K562 (cell line): ENCODE measurements at regions not wholly inside any gene's neighbourhood (a gene's known extent, or its start where the extent isn't known, plus 50 kb on each side); places are given as distances from the start of the nearest gene placed in this dataset.

Source experiments
- SNRNP70 ChIP-seq: fragments of 200-400 bp; formaldehyde crosslinking; optimal IDR thresholded peaks from 2 replicates; pipeline ENCODE3; 2017; ENCODE audit warnings: low read depth, low read length
- YY1 ChIP-seq, 3 experiments: IDR thresholded peaks; 2 replicates each; pipeline ENCODE4 v1.6.1; 2011; ENCODE audit warnings: low read length in 2 of 3, mild to moderate bottlenecking in 2 of 3, moderate library complexity in 2 of 3, borderline replicate concordance in 1 of 3, control low read depth in 1 of 3, low read depth in 1 of 3; ENCODE audit not compliant: insufficient read depth in 3 of 3, insufficient replicate concordance in 2 of 3, control insufficient read depth in 1 of 3, insufficient read length in 1 of 3; ENCODE audit errors: extremely low read depth in 1 of 3
- ZKSCAN1 ChIP-seq: fragments of 150-350 bp; IDR thresholded peaks from 2 replicates; pipeline ENCODE4 v1.6.1; 2016; ENCODE audit warnings: low read depth, low read length
- TF ChIP-seq, protein P1 (sequence below), 3 experiments: IDR thresholded peaks in 2 of 3; conservative IDR thresholded peaks in 1 of 3; 2 replicates each; pipeline ENCODE4 v1.5.1; 2011 to 2012; ENCODE audit warnings: low read length in 3 of 3, mild to moderate bottlenecking in 3 of 3, control low read depth in 2 of 3, improper control_type of control experiment in 1 of 3, inconsistent platforms in 1 of 3, low read depth in 1 of 3, mixed read lengths in 1 of 3, moderate library complexity in 1 of 3; ENCODE audit not compliant: insufficient read depth in 2 of 3

- TF ChIP-seq ZKSCAN1 (no peak), YY1 (IDR thresholded peaks at IDR 0.05; ENCODE audit: borderline replicate concordance in 1 of 3, control insufficient read depth in 1 of 3, extremely low read depth in 1 of 3, insufficient read depth in 3 of 3, insufficient read length in 1 of 3, insufficient replicate concordance in 2 of 3, low read depth in 1 of 3, low read length in 2 of 3) (no peak), SNRNP70 (no peak)
- TF ChIP-seq, protein P1, sequence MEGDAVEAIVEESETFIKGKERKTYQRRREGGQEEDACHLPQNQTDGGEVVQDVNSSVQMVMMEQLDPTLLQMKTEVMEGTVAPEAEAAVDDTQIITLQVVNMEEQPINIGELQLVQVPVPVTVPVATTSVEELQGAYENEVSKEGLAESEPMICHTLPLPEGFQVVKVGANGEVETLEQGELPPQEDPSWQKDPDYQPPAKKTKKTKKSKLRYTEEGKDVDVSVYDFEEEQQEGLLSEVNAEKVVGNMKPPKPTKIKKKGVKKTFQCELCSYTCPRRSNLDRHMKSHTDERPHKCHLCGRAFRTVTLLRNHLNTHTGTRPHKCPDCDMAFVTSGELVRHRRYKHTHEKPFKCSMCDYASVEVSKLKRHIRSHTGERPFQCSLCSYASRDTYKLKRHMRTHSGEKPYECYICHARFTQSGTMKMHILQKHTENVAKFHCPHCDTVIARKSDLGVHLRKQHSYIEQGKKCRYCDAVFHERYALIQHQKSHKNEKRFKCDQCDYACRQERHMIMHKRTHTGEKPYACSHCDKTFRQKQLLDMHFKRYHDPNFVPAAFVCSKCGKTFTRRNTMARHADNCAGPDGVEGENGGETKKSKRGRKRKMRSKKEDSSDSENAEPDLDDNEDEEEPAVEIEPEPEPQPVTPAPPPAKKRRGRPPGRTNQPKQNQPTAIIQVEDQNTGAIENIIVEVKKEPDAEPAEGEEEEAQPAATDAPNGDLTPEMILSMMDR (IDR thresholded peaks at IDR 0.05 in 2 of 3, conservative IDR thresholded peaks at IDR 0.05 in 1 of 3; ENCODE audit: insufficient read depth in 2 of 3, low read depth in 1 of 3, low read length in 3 of 3): no peak
Measured at GRCh38 chr20:54346276-54346675, 129.1 kb upstream of the DOK5 start.
